ENCODE measurements at regions not wholly inside any gene's neighbourhood (a gene's known extent, or its start where the extent isn't known, plus 50 kb on each side); places are given as distances from the start of the nearest gene placed in this dataset.

DNA sequence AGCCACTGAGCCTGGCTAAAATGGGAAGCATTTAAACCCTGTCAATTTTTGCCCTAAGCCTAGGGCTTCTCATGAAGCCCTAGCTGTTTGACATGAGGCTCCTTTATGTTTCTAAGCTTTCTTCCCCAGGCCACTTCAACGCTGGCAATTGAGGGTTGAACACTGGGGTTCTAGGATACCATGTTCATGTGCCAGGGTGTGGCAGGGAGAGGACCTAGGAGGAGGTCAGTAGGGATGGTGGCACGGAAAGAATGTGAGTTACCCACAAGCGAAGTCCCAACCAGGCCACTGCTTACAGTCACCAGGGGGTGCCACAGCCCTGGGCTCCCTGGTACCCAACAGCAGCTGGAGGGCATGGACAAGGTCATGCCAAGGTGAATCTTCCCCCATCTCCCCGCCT, 90.8 kb upstream of the AJAP1 start:
- Histone ChIP-seq H3K36me3 (ENCODE audit: control insufficient read depth, insufficient read depth, low read length) (no peaks in the 10 kb centered on the region), H3K4me1 (peaks cover 2% of the 10 kb centered on the region), H3K27me3 (ENCODE audit: control insufficient read depth, insufficient read depth, low read length) (no peaks in the 10 kb centered on the region), H2AFZ (no peak overlapping the region), H3K79me2 (no peaks in the 10 kb centered on the region), H3K4me3 (ENCODE audit: low read depth, low read length) (no peak overlapping the region), H3K9me3 (ENCODE audit: control insufficient read depth, low read length) (no peaks in the 10 kb centered on the region), H3K9ac (no peak overlapping the region), H3K27ac (no peak overlapping the region), H3K4me2 (ENCODE audit: low read length) (no peak overlapping the region)
- TF ChIP-seq, protein P1, sequence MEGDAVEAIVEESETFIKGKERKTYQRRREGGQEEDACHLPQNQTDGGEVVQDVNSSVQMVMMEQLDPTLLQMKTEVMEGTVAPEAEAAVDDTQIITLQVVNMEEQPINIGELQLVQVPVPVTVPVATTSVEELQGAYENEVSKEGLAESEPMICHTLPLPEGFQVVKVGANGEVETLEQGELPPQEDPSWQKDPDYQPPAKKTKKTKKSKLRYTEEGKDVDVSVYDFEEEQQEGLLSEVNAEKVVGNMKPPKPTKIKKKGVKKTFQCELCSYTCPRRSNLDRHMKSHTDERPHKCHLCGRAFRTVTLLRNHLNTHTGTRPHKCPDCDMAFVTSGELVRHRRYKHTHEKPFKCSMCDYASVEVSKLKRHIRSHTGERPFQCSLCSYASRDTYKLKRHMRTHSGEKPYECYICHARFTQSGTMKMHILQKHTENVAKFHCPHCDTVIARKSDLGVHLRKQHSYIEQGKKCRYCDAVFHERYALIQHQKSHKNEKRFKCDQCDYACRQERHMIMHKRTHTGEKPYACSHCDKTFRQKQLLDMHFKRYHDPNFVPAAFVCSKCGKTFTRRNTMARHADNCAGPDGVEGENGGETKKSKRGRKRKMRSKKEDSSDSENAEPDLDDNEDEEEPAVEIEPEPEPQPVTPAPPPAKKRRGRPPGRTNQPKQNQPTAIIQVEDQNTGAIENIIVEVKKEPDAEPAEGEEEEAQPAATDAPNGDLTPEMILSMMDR (IDR thresholded peaks at IDR 0.05), result no peak

GRCh38 chr1:4564051-4564450, 90.4 kb upstream of the AJAP1 start:
- Histone ChIP-seq H3K27me3 (ENCODE audit: control insufficient read depth, insufficient read depth, low read length) (no peaks in the 10 kb centered on the region), H3K79me2 (no peaks in the 10 kb centered on the region), H3K9ac (no peak overlapping the region), H3K4me1 (peaks cover 2% of the 10 kb centered on the region), H3K4me3 (ENCODE audit: low read depth, low read length) (no peak overlapping the region), H3K36me3 (ENCODE audit: control insufficient read depth, insufficient read depth, low read length) (no peaks in the 10 kb centered on the region), H3K4me2 (ENCODE audit: low read length) (no peak overlapping the region), H3K27ac (no peak overlapping the region), H3K9me3 (ENCODE audit: control insufficient read depth, low read length) (no peaks in the 10 kb centered on the region), H2AFZ (no peak overlapping the region)
- TF ChIP-seq, protein P1 (IDR thresholded peaks at IDR 0.05), result no peak

- H2AFZ ChIP-seq, result no peak overlapping the region
- H3K9me3 ChIP-seq (ENCODE audit: control insufficient read depth, low read length), result no peaks in the 10 kb centered on the region
- H3K4me1 ChIP-seq, result peaks cover 2% of the 10 kb centered on the region
- H3K4me3 ChIP-seq (ENCODE audit: low read depth, low read length), result no peak overlapping the region
- TF ChIP-seq, protein P1 (IDR thresholded peaks at IDR 0.05), result no peak
- no peaks in the 10 kb centered on the region for H3K79me2 ChIP-seq
- no peak overlapping the region for H3K27ac ChIP-seq
- no peak overlapping the region for H3K4me2 ChIP-seq (ENCODE audit: low read length)
- H3K36me3 ChIP-seq (ENCODE audit: control insufficient read depth, insufficient read depth, low read length), result no peaks in the 10 kb centered on the region
- no peaks in the 10 kb centered on the region for H3K27me3 ChIP-seq (ENCODE audit: control insufficient read depth, insufficient read depth, low read length)
- no peak overlapping the region for H3K9ac ChIP-seq
Observed at GRCh38 chr1:4565166-4565565, 89.2 kb upstream of the AJAP1 start.

DNA sequence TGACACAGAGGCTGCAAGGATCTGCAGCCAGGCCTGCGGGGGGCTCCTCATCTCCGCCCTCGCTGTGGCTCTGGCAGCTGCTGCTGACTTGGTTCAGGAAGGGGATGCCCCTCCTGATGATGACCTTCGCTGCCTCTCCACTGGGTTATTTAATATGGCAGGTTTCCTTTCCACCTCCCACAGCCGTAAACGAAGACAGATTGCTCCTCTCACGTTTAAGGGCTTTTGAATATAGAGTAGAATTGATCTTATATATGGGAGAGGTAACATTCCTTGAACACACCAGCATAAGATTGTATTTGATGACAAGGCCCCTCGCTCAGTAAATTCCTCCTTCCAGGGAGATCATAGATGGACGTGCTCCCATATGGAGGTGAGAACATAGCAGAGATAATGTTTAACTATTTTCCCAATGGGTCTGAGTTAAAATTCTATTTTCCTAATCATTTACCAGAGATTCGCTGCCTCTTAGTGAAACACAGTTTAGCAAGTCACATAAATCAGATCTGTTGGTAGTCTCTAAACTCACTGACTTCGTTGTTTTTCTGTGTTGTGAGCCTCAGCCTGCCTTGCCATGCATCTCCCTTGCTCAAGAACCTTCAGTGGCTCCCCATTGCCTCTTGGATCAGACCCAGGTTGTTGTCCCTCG, 88.5 kb upstream of the AJAP1 start:
- TF ChIP-seq, protein P1 (IDR thresholded peaks at IDR 0.05), result no peak
- no peaks in the 10 kb centered on the region for H3K27me3 ChIP-seq (ENCODE audit: control insufficient read depth, insufficient read depth, low read length)
- no peak overlapping the region for H3K4me2 ChIP-seq (ENCODE audit: low read length)

DNA sequence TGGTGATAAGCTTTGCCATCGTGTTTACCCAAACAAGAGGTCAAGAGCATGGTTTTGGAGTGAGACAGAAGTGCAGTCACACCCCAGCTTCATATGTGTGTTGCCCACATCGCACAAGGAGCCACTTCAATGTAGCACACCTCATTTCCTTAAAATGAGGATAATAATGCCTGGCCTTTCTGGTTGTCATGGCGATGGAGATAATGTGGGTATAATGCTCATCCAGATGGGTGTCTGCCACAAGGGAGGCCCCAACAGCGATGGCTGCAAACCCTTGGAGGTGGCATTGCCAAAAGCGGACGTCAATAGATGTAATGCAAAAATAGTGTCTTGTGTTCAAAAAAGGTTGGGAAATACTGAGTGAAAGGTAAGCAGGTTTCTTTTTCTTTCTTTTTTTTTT, 83.1 kb upstream of the AJAP1 start:
- Histone ChIP-seq H3K27ac (no peak overlapping the region), H3K27me3 (ENCODE audit: control insufficient read depth, insufficient read depth, low read length) (no peaks in the 10 kb centered on the region), H3K4me2 (ENCODE audit: low read length) (no peak overlapping the region), H3K9ac (no peak overlapping the region), H2AFZ (no peak overlapping the region), H3K9me3 (ENCODE audit: control insufficient read depth, low read length) (no peaks in the 10 kb centered on the region), H3K36me3 (ENCODE audit: control insufficient read depth, insufficient read depth, low read length) (no peaks in the 10 kb centered on the region), H3K4me3 (ENCODE audit: low read depth, low read length) (no peak overlapping the region), H3K79me2 (no peaks in the 10 kb centered on the region), H3K4me1 (no peaks in the 10 kb centered on the region)
- TF ChIP-seq, protein P1 (IDR thresholded peaks at IDR 0.05), result no peak

More for the DNA sequence above, 88.5 kb upstream of the AJAP1 start:
- H3K27ac ChIP-seq, result no peak overlapping the region
- no peaks in the 10 kb centered on the region for H3K9me3 ChIP-seq (ENCODE audit: control insufficient read depth, low read length)
- H3K4me3 ChIP-seq (ENCODE audit: low read depth, low read length), result no peak overlapping the region
- H3K9ac ChIP-seq, result no peak overlapping the region
- peaks cover 2% of the 10 kb centered on the region for H3K4me1 ChIP-seq
- no peaks in the 10 kb centered on the region for H3K79me2 ChIP-seq
- H2AFZ ChIP-seq, result no peak overlapping the region
- H3K36me3 ChIP-seq (ENCODE audit: control insufficient read depth, insufficient read depth, low read length), result no peaks in the 10 kb centered on the region

Data from parathyroid adenoma (tissue), 2 donors.